Hypothalamus (tissue), 51 donors: ENCODE measurements at regions not wholly inside any gene's neighbourhood (a gene's known extent, or its start where the extent isn't known, plus 50 kb on each side); places are given as distances from the start of the nearest gene placed in this dataset.

ENCODE experiments used
- DNase-seq, 51 donors: peaks; one replicate each; lab custom pipeline; 2025; lab: John Stamatoyannopoulos, UW

DNA sequence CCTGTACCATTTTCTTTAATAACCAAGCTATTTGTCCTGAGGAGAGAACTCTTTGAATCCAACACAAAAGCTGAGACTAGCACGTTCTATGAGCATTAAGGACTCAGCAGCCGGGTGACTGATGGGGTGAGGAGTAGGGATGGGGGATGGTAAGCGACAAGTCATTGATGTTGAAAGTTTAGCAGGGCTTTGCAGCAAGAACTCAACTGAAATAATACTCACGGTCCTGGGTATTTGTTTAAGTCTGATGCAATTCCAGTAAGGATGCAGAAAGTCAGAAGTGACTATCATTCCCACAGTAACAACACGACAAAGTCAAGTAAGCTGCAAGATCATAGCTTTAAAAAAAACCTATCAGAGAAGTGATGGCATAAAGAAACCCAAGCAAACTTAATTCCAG, 131.1 kb downstream of the ACTL7B start:
- DNase-seq, result no peak

GRCh38 chr9:108724122-108724521, 131.7 kb downstream of the ACTL7B start:
- DNase-seq, result no peak

DNA sequence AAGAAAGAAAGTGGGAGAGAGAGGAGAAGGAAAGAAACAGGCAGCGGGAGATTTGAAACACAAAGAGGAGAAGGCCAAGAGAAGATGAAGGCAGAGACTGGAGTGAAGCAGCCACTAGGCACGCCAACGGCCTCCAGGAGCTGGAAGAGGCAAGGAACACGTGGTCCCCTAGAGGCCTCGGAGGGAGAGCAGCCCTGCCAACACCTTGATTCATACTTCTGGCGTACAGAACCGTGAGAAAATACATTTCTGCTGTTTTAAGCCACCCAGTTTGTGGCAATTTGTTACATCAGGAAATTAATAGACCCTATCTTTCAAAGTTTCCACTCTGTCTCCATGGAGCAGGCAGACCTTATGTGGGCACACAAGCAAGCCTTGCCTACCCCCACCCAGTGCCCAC, 133.4 kb downstream of the ACTL7B start:
- DNase-seq, result no peak

- DNase-seq, result peak in 16 of 51 donors; percentile 8 to 73 (median 45)
Measured at GRCh38 chr9:108720191-108720642, 135.6 kb downstream of the ACTL7B start.

DNA sequence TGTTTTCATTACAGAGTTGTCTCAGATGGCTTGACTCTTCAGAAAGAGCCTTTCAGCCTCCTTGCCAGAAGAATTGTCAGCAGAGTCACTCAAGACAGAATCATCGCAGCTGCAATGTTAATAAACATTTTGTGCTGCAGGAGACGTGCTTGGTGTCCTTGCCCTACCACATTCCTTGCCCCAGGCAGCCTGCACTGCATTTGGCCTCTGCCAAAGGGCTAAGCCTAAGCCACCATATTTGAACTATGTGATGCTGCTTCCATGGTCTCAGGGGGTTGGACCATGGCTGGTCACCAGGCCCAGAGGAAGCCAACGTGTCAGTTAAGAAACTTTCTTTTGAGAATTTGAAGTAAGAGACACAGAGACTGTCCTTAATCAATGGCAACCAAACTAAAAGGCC, 145.4 kb downstream of the ACTL7B start:
- peak in 7 of 51 donors; percentile 13 to 34 (median 23) for DNase-seq

GRCh38 chr9:108709997-108710396, 145.8 kb downstream of the ACTL7B start:
- peak in 4 of 51 donors; percentile 5 to 36 (median 8) for DNase-seq

DNA sequence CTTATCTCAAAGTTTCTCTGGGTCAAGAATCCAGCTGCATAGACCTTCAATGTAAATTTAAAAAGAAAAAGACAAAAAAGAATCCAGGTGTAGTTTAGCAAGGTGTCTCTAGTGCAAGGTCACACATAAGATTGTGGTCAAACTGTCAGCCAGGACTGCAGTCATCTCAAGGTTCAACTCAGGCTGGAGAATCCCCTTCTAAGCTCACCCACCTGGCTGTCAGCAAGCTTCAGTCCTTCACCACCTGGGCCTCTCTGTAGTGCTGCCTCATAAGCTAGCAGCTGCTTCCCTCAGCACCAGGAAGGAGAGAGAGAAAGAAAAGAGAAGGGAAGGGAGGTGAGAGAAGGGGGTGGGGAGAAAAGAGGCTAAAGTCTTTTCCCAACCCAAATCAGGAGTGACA, 146.7 kb downstream of the ACTL7B start:
- no peak for DNase-seq

- DNase-seq, result peak in 41 of 51 donors; percentile 10 to 91 (median 68)
Measured at GRCh38 chr9:108708448-108708847, 147.3 kb downstream of the ACTL7B start.

GRCh38 chr9:108707120-108707519, 148.7 kb downstream of the ACTL7B start:
- DNase-seq, result no peak

DNA sequence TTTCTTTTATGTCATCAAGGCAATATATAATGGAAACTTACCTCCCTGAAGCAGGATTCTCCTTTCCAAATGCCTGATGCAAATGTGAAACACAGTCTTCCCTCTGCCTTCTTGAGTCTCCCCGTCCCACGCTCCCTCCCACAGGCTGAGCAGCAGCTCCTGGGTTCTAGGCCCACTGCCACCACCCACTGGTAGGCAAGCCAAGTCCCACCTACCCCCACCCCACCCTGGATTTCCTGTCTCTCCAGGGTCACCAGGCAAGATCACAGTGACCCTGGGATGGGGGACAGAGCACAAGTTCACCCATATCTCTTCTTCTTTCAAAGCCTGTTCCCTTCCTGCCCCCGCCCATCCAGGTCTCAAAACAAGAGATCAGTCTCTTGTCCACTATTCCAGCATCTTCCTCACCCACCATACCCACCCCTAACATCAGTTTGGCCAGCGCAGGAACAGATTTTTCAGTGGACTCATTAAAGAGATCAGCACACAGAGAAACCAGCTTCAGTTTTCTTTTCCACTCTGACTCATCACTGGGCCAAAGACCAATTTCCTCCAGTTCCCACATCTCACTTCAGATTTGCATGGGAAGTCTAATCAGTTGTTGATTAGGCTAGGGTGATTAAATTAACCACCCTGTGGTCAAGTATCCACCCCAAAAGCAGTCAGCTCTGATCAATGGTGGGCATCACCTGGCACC, 151.5 kb downstream of the ACTL7B start:
- peak in 1 of 51 donors; percentile 5 for DNase-seq

- no peak for DNase-seq
Measured at GRCh38 chr9:108703429-108703828, 152.4 kb downstream of the ACTL7B start.

- DNase-seq, result no peak
Measured at GRCh38 chr9:108702681-108703080, 153.1 kb downstream of the ACTL7B start.

GRCh38 chr9:108698801-108699200, 157.0 kb downstream of the ACTL7B start:
- no peak for DNase-seq

GRCh38 chr9:108698231-108698630, 157.6 kb downstream of the ACTL7B start:
- no peak for DNase-seq

DNA sequence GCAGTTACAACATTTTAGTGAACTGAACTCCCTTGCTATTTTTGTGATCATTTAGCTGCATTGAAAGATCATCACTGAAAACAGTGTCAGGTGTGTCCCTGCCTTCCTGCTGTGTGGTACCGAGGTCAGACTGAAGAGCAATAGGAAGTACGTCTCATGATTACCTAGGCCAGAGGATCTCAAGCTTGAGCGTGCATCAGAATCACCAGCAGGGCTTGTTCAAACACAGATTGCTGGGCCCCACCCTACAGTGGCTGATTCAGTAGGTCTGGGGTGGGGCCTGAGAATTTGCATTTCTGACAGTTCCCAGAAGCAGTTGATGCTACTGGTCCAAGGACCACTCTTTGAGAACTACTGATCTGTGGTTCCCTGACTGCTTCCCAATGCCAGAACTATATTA, 159.6 kb downstream of the ACTL7B start:
- no peak for DNase-seq

DNA sequence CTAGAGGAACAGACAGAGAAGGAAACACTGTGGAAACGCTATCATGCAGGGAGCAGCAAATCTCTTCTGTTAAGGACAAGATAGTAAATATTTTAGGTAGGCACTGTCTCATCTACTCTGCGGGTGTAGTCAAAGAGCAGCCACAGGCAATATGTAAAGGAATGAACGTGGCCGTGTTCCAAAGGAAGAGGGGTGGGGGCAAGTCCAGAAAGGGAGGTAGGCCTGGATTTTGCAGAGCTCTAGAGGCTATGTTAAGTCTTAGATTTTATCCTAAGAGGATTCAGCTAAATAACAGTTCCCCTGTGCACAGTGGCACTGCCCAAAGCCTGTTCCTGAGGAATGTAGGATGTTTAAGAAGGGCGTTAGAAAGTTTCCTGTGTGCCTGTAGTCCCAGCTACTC, 161.6 kb downstream of the ACTL7B start:
- DNase-seq, result no peak

DNA sequence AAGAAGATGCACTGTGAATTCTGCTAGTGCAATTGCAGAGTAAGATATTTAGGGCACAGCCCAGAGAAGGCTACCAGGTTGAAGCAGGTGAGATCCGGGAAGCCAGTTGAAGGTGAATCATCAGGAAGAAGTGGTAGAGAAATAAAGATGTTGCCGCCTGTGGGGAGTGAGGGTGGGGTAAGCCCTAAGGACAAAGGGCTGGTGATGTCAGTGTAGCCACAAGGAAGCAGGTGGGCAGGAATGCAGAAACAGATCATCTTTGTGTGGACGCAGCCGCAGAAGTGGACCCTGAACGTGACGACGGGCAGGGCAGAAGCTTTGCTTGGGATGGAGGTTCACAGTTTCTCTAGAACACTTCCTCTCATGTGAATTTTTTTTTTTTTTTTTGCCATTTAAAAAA, 164.2 kb downstream of the ACTL7B start:
- no peak for DNase-seq

- DNase-seq, result no peak
Measured at GRCh38 chr9:108688676-108689075, 167.1 kb downstream of the ACTL7B start.

- DNase-seq, result no peak
Measured at GRCh38 chr9:108688051-108688450, 167.7 kb downstream of the ACTL7B start.

DNA sequence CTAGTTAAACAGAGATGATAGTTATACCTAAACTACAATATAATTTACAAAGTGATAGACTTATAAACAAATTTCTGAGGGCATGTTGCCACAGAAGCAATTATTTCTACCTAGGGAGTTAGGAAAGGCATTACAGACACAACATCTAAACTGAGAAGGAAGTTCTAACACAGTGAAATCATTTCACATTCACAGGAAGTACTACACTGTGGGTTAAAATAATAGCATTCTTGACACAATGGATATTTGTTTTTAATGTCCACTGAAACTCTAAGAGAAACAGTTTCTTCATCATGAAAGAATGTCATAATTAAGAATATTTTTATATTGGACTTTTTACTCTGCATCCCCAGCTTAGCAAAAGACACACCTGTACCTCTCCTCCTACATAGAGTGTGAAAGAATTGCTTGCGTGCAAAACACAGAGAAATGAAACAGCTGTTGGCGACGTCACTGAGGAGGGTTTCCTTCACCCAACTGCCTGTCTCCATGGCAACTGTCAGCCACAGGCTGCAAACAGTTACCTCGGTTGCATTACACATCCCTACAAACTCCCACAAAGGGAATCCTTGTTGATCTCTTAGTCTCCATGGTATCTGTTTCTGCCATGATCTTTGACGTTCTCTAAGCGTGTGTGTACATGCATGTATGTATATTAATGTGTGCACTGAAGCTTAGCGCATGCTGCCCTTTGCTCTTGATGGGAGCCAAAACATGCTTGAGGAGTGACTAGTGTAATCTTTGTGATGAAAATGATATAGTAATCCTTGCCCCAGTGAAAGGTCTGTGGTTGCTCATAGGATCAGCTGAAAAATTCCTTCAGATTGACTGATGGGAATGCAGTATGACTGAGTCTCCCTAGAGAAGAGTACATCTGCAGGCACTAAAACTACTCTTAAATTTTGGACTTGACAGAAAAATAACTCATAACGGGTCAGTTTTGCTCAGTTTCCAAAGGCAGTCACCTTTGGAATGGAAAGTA, 168.5 kb downstream of the ACTL7B start:
- DNase-seq, result peak in 1 of 51 donors; percentile 28

DNA sequence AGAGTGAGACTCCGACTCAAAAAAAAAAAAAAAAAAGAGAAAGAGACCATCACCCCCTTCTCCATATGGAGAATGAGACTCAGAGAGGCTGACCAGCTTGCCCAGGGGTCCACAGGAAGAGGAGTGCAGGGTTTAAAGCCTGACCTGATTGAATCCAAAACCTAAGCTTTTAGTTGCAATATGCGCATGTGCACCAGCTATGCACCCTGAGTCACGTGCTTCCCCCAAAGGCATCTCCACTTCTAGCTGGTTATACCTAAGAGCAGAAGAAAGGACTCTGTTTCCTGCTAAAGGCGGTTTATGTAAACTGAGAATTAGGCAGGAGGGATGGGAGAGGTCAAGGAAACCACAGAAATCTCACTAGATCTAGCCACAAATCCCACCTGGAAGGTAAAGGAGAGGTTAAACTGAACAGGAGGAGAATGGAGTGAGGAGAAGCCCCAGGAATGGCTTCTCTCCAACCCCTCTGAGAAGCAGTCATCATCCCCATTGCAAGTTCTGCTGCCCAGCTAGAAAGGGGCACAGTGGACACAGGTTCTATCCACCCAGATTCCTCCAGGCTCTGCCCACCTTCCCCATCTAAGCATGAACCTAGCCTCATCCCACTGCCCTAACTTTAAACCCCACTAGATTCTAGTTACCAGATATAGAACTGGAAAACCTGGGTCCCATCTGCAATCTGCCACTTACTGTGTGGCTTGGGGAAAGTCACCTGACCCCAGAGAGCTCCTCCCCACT, 171.3 kb downstream of the ACTL7B start:
- DNase-seq, result no peak
